DMS53 treated with DMSO at 0.1 percent for 48 hours (cell line): ENCODE measurements at regions not wholly inside any gene's neighbourhood (a gene's known extent, or its start where the extent isn't known, plus 50 kb on each side); places are given as distances from the start of the nearest gene placed in this dataset.

Experiments used
- DNase-seq: peaks from one replicate; lab custom pipeline; 2025; ENCODE audit not compliant: unreplicated experiment; lab: John Stamatoyannopoulos, UW

DNA sequence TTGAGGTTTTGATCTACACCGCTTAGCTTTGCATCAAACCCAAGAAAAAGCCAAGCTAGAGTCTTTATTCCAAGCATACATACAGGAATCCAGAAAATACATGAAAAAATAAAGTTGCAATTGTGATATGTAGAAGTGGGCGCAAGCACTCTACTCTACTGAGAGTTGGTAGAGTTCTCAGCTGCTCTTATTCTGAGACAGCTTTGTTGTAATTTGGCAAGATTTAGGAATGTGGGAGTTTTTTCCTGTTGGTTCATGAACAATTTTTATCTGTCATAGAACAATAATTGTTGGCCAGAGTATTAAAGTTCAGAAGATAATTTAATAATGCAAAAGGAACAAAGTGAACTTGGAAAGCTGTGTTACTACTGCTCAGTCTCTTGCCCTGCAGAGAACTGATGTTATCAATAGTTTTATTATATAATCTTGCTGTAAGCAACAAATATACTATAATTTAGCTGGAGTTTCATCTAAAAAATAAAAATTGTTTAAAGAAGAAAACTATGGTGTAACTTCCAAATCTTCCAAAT, 302.0 kb upstream of the RND3 start:
- DNase-seq: no peak

GRCh38 chr2:150788426-150789140, 301.1 kb upstream of the RND3 start:
- DNase-seq: no peak

DNA sequence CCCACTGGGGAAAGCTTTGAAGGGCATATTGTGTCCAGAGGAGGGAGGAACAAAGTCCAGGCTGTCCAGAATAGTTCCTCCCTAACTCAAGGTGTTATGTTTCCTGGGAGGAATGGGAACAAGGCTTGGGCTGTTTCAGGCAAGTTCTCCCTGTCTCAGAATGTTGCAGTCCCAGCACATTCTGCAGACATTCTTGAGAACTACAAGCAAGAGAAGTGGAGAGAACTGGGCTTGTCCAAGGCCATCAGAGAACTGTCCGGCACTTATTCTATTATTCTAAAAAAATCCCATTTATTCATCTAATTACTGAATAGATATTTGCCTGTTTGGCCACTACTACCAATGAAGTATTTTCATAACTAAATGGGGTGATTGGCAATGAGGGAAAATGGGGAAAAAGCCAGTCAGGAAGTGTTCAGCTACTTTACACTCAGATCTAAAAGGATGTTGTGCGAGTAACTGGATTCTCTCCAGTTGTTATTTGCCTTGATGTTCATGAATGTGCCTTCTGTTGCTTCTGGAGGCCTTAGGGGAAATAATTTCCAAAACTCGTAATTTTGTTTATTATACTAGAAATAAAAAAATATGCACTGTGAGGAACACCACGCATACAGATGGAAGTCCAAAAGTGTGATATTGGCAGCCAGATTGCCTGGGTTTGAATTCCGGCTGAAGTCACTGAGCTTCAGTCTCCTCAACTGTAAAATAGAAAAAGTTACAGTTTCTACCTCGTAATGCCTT, 300.1 kb upstream of the RND3 start:
- DNase-seq: no peak

GRCh38 chr2:150784389-150784788, 296.9 kb upstream of the RND3 start:
- DNase-seq: no peak

DNA sequence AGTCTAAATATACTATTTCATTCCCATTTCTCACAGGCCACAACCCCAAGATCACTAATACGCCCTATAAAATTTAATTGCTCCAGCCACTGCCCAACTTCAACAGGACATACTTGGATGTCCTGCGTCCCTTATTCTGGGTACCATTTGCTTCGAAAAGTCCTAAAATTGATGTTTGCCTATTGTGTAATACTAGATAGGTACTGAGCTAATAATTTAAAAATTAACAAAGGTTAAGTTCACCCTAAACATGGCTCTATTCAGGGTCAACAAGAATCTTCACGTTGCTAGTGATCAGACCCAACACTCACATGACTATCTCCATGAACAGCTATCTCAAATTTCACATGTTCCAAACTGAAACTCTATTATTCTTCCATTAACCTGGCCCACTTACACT, 296.4 kb upstream of the RND3 start:
- no peak for DNase-seq

DNA sequence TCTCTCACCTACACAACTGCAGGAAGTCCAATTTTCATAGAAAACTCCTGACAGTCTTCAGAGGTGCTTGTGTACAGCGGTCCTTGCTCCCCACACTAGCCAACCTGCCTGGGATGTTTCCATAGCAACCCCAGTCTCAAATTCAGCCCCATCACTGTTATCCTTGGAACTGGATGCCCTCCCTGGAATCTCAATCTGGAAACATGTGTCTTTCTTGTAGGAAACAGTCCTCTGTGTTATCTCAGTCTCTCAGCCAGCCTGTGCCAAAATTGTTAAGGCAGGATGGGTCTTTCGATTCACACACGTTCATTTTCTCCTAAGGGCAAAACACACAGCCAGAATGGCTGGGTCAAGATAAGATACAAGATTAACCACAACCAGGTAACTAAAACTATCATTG, 295.5 kb upstream of the RND3 start:
- no peak for DNase-seq

DNA sequence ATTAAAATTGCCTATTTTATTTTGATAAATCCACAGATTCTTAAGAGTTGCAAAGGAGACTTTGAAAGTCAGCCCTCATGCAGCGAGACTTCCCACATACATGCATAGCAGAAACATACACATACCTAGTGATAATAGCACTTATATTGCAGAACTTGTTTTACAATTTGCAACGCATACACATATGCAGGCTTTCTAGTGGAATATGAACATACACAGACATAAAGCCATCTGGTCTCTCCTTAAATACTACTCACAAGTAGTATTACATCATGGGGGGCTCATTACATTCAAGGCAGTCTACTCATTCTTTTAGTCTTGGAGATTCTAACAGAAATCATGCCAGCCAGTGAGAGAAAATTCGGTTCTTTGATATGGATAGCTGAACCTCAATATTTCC, 295.1 kb upstream of the RND3 start:
- DNase-seq: no peak

DNA sequence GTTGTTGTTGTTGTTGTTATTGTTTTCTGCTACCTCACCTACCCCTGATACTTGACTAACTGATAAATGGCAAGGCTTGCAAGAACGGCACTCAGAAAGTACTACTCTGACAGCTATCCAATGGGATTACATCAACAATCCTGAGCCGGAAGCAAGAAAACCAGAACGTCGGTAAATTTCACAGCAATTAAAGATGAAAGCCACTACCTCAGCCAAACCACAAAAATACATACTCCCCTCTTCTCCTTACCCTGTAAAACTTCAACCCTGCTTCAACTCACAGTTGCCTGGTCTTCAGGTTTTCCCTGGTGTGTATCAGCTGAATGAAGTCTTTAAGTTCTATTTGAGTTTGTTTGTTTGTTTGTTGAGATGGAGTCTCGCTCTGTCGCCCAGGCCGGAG, 293.7 kb upstream of the RND3 start:
- no peak for DNase-seq

DNA sequence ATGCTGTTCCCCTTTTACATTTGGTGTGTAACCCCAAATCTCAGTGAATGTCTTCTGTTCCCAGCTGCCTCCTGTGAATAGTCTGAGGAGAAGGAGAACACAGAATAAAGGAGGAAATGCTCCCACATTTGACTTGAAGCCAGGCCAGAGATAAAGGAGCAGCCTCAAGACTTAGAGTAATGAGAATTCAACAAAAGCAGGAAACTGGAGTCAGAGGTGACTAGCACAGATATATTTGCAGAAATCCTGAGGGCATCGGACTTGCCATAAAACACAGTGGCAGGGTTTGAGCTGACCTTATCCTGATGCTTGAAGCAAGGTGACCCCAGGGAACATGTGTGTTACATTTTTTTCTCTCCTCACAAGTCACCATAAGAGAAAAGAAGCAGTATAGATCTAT, 291.4 kb upstream of the RND3 start:
- no peak for DNase-seq

DNA sequence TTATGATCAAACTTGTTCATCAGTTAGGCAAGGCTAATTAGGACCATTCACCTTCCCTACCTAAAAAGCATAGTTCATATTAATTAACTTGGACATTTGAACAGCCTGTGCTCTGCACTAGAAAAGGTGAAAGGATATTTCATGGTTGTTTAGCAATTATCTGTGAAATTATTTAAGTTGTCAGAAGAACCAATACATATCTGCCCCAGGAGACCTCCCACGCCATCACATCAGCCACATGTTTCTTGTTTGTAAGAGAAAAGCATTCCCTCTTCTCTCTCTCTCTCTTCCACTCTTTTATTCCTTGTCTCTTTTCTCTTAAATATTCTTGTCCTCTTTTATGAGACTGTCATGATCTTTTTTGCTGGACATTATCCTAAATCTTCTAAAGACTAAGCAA, 282.0 kb upstream of the RND3 start:
- no peak for DNase-seq

- no peak for DNase-seq
Observed at GRCh38 chr2:150767991-150768746, 280.7 kb upstream of the RND3 start.

- no peak for DNase-seq
Observed at GRCh38 chr2:150762571-150762970, 275.1 kb upstream of the RND3 start.

DNA sequence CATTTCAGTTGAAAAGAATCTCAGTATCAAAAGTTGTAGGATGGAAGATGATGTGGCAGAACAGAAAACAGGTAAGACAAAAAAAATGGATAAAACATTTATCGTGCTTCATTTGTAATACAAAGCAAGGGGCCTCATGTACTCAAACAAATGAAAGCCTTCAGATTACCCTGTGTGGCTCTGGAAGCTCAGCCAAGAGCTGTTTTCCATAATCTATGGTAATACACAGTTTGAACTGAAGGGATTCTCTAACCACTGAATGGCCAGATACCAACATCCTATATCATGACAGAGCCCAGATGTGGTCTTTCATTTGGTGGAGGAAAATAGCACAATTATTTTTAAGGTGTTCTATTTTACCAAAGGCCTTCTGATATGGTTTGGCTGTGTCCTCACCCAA, 272.1 kb upstream of the RND3 start:
- DNase-seq: no peak

- no peak for DNase-seq
Observed at GRCh38 chr2:150759106-150759505, 271.6 kb upstream of the RND3 start.

DNA sequence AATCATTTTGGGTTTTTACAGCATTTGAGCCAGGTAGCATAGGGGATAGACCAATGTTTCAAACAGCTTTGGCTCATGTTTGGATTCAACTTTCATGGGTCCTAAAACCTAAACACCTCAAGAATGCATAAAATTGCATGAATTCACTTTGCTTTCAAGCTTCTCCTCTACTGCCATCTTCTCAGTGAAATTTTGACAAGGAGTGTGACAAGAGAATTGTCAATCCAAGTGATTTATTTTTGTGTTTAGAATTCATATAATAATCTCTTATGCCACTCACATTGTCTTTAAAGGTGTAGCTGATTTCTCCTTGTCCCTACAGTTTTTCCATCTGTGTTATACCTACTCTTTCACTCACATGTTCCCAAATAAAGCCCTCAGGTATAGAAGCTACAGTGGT, 264.8 kb upstream of the RND3 start:
- DNase-seq: no peak

DNA sequence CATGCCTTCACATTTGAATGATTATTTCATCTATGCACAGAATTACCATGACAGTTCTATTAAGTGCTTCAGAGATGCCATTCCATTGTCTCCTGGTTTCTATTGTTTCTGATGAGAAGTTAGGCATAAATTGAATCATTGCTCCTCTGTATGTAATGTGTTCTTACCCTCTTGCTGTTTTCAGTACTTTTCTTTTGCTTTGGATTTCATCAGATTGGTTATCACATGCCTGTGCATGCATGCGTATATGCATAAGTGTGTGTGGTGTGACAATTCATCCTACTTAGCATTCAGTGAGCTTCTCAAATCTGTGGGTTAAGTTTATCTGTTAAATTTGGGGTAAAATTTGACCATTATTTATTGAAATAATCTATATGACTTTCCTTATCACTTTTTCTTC, 263.3 kb upstream of the RND3 start:
- DNase-seq: no peak

DNA sequence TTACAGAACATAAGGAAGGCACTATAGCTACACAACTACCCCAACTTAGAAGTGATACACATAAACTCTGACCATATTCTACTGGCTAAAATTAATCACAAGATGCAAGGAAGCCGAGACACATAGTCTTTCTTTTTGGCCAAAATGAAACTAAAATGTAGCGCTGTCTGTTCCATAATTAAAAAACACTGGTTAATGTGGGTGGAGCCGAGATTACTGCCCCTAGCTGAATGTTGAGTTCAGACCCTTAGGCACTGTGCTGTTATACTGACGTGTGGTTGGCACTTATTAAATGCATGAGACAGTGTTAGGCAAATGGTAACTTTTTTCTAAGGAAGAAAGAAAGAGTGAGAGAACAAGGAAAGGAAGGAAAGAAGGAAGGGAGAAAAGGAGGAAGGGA, 254.6 kb upstream of the RND3 start:
- no peak for DNase-seq

DNA sequence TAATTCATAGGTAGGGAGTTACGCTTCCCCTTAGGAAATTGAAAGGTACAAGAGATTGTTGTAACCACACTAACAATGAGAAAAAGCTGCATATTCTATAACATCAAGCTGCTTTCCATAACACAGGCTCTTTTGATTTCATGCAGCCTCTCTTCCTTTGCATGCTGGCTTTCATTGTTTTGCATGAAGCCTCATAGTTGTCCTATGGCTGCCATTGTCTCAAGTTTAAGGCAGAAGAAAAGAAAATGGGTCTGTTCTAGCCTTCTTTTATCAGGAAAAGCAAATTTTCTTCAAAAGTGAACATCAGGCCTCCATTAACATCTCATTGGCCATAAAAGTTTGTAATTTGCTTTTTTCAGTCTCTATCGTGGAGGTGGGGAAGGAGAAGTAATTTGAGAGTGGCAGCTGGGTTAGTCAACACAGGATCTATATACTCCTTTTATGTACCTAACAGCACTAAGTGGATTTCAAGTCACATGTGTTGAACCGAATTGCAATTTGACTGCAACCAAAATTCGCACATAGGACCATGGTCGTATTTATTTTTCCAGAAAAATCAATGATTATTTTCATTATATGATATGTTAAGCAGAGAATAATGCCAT, 248.5 kb upstream of the RND3 start:
- DNase-seq: no peak

DNA sequence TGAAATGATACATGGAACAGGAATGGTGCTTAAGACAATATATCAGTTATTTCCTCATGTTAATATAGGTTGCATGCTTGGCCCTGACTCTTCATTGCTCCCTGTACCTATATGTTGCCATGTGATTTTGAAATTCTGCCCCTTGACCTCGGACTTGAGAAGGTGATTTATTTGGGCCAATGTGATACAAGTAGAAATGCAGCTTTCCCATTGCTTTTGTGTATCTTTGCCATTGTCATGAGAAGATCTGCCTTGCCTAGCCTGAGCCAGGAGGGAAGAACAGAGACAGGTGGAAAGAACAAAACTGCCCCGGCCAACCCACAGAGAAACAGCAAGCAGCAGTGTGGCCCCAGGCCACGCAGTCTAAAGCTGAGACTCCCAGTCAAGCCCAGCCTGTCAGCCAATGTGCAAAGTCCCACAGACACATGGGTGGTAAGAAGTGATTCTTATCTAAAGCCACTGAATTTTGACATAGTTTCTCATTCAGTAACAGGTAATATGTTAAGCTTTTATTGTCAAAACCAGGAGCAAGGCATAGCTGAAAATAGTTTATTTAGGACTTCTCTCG, 245.7 kb upstream of the RND3 start:
- DNase-seq: no peak

- no peak for DNase-seq
Observed at GRCh38 chr2:150732491-150732890, 245.0 kb upstream of the RND3 start.

GRCh38 chr2:150732064-150732463, 244.6 kb upstream of the RND3 start:
- no peak for DNase-seq
